ENCODE measurements at regions not wholly inside any gene's neighbourhood (a gene's known extent, or its start where the extent isn't known, plus 50 kb on each side); places are given as distances from the start of the nearest gene placed in this dataset.

- TF ChIP-seq CTCF (conservative IDR thresholded peaks at IDR 0.05; ENCODE audit: low read depth, low read length) (no peak), EZH2 (IDR thresholded peaks at IDR 0.05; ENCODE audit: borderline replicate concordance, low read depth, low read length, poor library complexity, severe bottlenecking) (no peak)
Measured at GRCh38 chr9:68643901-68644809, 60.9 kb upstream of the PIP5K1B start.

Measured in A673 (cell line).